B cell (primary cell): ENCODE measurements at regions not wholly inside any gene's neighbourhood (a gene's known extent, or its start where the extent isn't known, plus 50 kb on each side); places are given as distances from the start of the nearest gene placed in this dataset.

Experiments used
- EZH2 ChIP-seq: IDR thresholded peaks from 2 replicates; pipeline ENCODE4 v1.6.1; 2012; ENCODE audit warnings: borderline replicate concordance, low read depth, mild to moderate bottlenecking, moderate library complexity, low read length; ENCODE audit not compliant: insufficient read depth, poor library complexity, severe bottlenecking
- TF ChIP-seq, protein P1 (sequence below): fragments of 200-600 bp; IDR thresholded peaks from one replicate; pipeline ENCODE4 v1.8.0; 2022; ENCODE audit warnings: antibody characterized with exemption, mild to moderate bottlenecking

DNA sequence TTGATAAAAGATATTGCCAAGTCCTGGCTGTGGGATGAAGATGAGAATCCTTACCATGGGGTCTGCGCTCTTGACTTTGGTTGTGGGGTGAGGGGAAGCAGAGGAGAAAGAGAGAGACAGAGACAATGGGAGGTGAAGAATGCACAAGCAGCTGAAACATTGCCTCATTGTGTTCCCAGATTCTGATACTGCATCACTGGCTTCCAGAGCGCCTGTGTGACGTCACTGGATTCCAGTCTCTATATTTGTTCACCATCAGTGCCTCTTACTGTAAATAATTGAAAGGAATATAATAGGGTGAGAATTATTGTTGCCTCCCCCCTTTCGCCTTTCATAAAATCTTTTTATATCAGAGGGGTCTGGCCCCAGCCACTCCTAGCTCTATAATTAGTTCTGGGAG lies 188.9 kb upstream of the NTF3 start:
- TF ChIP-seq, protein P1, sequence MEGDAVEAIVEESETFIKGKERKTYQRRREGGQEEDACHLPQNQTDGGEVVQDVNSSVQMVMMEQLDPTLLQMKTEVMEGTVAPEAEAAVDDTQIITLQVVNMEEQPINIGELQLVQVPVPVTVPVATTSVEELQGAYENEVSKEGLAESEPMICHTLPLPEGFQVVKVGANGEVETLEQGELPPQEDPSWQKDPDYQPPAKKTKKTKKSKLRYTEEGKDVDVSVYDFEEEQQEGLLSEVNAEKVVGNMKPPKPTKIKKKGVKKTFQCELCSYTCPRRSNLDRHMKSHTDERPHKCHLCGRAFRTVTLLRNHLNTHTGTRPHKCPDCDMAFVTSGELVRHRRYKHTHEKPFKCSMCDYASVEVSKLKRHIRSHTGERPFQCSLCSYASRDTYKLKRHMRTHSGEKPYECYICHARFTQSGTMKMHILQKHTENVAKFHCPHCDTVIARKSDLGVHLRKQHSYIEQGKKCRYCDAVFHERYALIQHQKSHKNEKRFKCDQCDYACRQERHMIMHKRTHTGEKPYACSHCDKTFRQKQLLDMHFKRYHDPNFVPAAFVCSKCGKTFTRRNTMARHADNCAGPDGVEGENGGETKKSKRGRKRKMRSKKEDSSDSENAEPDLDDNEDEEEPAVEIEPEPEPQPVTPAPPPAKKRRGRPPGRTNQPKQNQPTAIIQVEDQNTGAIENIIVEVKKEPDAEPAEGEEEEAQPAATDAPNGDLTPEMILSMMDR = no peak
- TF ChIP-seq EZH2 = no peak
